ENCODE measurements at regions not wholly inside any gene's neighbourhood (a gene's known extent, or its start where the extent isn't known, plus 50 kb on each side); places are given as distances from the start of the nearest gene placed in this dataset.

GRCh38 chr10:10703382-10703781 is 314.3 kb upstream of the CELF2 start:
- Histone ChIP-seq H3K4me1 (ENCODE audit: insufficient read depth) (no peaks in the 10 kb centered on the region), H3K4me2 (no peak overlapping the region), H3K4me3 (no peak overlapping the region), H3K79me2 (no peaks in the 10 kb centered on the region), H3K9me3 (ENCODE audit: low read depth) (no peaks in the 10 kb centered on the region), H3K27ac (no peak overlapping the region), H4K20me1 (ENCODE audit: insufficient read depth, poor library complexity, severe bottlenecking) (no peaks in the 10 kb centered on the region), H3K9me2 (replicated peaks; ENCODE audit: insufficient read depth) (no peaks in the 10 kb centered on the region), H3K27me3 (no peaks in the 10 kb centered on the region), H3K36me3 (replicated peaks; ENCODE audit: insufficient read depth, low read depth) (no peaks in the 10 kb centered on the region), H2AFZ (no peak overlapping the region)
- 92% methylated on average over 2 of the region's 2 CpGs for WGBS (ENCODE audit: low lambda C conversion rate, missing lambda C conversion rate)
- no peak for DNase-seq (ENCODE audit: low spot score)
- TF ChIP-seq EZH2 (IDR thresholded peaks at IDR 0.05; ENCODE audit: borderline replicate concordance) (no peak), EZH2phosphoT487 (IDR thresholded peaks at IDR 0.05; ENCODE audit: low read depth, severe bottlenecking, unreplicated experiment) (no peak), CTCF (IDR thresholded peaks at IDR 0.05; ENCODE audit: poor library complexity) (no peak)

- Histone ChIP-seq H3K36me3 (replicated peaks; ENCODE audit: insufficient read depth, low read depth) (no peaks in the 10 kb centered on the region), H3K4me3 (no peak overlapping the region), H3K9me3 (ENCODE audit: low read depth) (no peaks in the 10 kb centered on the region), H3K79me2 (no peaks in the 10 kb centered on the region), H4K20me1 (ENCODE audit: insufficient read depth, poor library complexity, severe bottlenecking) (no peaks in the 10 kb centered on the region), H2AFZ (no peak overlapping the region), H3K4me2 (no peak overlapping the region), H3K27ac (no peak overlapping the region), H3K27me3 (no peaks in the 10 kb centered on the region), H3K9me2 (replicated peaks; ENCODE audit: insufficient read depth) (no peaks in the 10 kb centered on the region), H3K4me1 (ENCODE audit: insufficient read depth) (no peaks in the 10 kb centered on the region)
- WGBS (ENCODE audit: low lambda C conversion rate, missing lambda C conversion rate), result 88% methylated on average over 7 of the region's 7 CpGs
- no peak for DNase-seq (ENCODE audit: low spot score)
- no peak for TF ChIP-seq EZH2 (IDR thresholded peaks at IDR 0.05; ENCODE audit: borderline replicate concordance)
- TF ChIP-seq EZH2phosphoT487 (IDR thresholded peaks at IDR 0.05; ENCODE audit: low read depth, severe bottlenecking, unreplicated experiment), result no peak
- no peak for TF ChIP-seq CTCF (IDR thresholded peaks at IDR 0.05; ENCODE audit: poor library complexity)
Observed at GRCh38 chr10:10712155-10712704, 305.4 kb upstream of the CELF2 start.

- Histone ChIP-seq H3K79me2 (no peaks in the 10 kb centered on the region), H3K9me2 (replicated peaks; ENCODE audit: insufficient read depth) (no peaks in the 10 kb centered on the region), H3K4me2 (no peak overlapping the region), H3K27me3 (no peaks in the 10 kb centered on the region), H4K20me1 (ENCODE audit: insufficient read depth, poor library complexity, severe bottlenecking) (no peaks in the 10 kb centered on the region), H3K27ac (no peak overlapping the region), H3K9me3 (ENCODE audit: low read depth) (no peaks in the 10 kb centered on the region), H2AFZ (no peak overlapping the region), H3K36me3 (replicated peaks; ENCODE audit: insufficient read depth, low read depth) (no peaks in the 10 kb centered on the region), H3K4me3 (no peak overlapping the region), H3K4me1 (ENCODE audit: insufficient read depth) (no peaks in the 10 kb centered on the region)
- TF ChIP-seq CTCF (IDR thresholded peaks at IDR 0.05; ENCODE audit: poor library complexity) (no peak), EZH2phosphoT487 (IDR thresholded peaks at IDR 0.05; ENCODE audit: low read depth, severe bottlenecking, unreplicated experiment) (no peak), EZH2 (IDR thresholded peaks at IDR 0.05; ENCODE audit: borderline replicate concordance) (no peak)
- 77% methylated on average over 2 of the region's 2 CpGs for WGBS (ENCODE audit: low lambda C conversion rate, missing lambda C conversion rate)
- no peak for DNase-seq (ENCODE audit: low spot score)
Observed at GRCh38 chr10:10714327-10714726, 303.3 kb upstream of the CELF2 start.

- TF ChIP-seq CTCF (IDR thresholded peaks at IDR 0.05; ENCODE audit: poor library complexity), result no peak
- TF ChIP-seq EZH2 (IDR thresholded peaks at IDR 0.05; ENCODE audit: borderline replicate concordance), result no peak
- TF ChIP-seq EZH2phosphoT487 (IDR thresholded peaks at IDR 0.05; ENCODE audit: low read depth, severe bottlenecking, unreplicated experiment), result no peak
- no peak for DNase-seq (ENCODE audit: low spot score)
- H2AFZ ChIP-seq, result no peak overlapping the region
- no peaks in the 10 kb centered on the region for H3K27me3 ChIP-seq
- no peaks in the 10 kb centered on the region for H3K79me2 ChIP-seq
- no peaks in the 10 kb centered on the region for H3K9me2 ChIP-seq (replicated peaks; ENCODE audit: insufficient read depth)
- H4K20me1 ChIP-seq (ENCODE audit: insufficient read depth, poor library complexity, severe bottlenecking), result no peaks in the 10 kb centered on the region
- no peaks in the 10 kb centered on the region for H3K9me3 ChIP-seq (ENCODE audit: low read depth)
- H3K4me2 ChIP-seq, result no peak overlapping the region
- H3K27ac ChIP-seq, result no peak overlapping the region
- 88% methylated on average over 4 of the region's 4 CpGs for WGBS (ENCODE audit: low lambda C conversion rate, missing lambda C conversion rate)
- no peaks in the 10 kb centered on the region for H3K36me3 ChIP-seq (replicated peaks; ENCODE audit: insufficient read depth, low read depth)
- H3K4me1 ChIP-seq (ENCODE audit: insufficient read depth), result no peaks in the 10 kb centered on the region
- no peak overlapping the region for H3K4me3 ChIP-seq
Observed at GRCh38 chr10:10716972-10717371, 300.7 kb upstream of the CELF2 start.
